ENCODE measurements at regions not wholly inside any gene's neighbourhood (a gene's known extent, or its start where the extent isn't known, plus 50 kb on each side); places are given as distances from the start of the nearest gene placed in this dataset.

DNA sequence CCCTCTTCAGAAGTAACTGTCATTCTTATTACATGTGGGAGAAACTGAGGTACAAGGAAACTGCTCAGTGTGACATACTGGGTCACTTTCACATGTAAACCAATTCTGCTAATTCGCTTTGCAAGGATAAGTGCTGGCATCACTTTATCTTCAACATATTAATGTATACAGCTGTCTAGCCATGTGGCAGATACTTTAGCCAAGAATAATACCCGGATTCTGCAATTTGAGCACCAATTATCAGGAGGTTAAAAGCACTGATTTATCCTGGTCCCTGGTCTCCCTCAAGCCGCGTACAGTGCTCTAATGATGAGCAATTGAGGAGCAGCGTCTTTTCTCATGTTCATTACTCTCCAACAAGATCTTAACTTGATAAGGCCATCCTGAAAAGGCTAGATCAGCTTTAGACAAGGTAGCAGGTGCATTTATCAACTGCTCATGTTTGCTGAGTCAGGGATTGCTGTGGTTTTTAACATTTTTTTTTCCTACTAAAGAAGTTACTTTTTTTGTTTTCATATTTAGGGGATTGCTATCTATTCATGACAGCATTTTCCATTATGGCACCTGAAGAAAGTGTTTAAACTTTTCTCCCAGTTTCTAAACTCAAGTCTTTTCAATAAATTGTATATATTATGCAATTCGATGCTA is 1066.3 kb upstream of the MAP3K7 start:
- Mint-ChIP-seq H3K27me3 (no peaks in the 10 kb centered on the region), H3K4me3 (no peak overlapping the region), H3K27ac (no peak overlapping the region), H3K36me3 (no peaks in the 10 kb centered on the region), H3K4me1 (no peaks in the 10 kb centered on the region), H3K9me3 (no peaks in the 10 kb centered on the region)
- ATAC-seq: no peak

DNA sequence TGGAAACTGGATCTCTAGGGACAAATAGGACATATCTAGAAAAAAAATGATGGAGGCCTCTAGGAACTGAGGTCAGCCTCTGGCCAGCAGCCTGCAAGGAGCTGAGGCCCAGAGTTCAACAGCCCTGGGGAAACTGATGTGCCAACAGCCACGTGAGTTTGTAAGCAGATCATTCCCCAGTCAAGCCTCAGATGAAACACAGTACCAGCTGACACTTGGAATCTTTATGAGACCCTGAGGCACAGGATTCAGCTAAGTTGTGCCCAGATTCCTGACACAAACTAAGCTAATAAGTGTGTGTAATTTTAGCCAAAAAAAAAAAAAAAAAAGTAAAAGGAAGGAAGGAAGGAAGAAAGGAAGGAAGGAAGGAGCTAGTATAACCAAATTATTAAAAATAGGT is 1059.8 kb upstream of the MAP3K7 start:
- Mint-ChIP-seq H3K27me3 (no peaks in the 10 kb centered on the region), H3K36me3 (no peaks in the 10 kb centered on the region), H3K4me1 (no peaks in the 10 kb centered on the region), H3K9me3 (peaks cover under 1% of the 10 kb centered on the region), H3K4me3 (no peak overlapping the region), H3K27ac (no peak overlapping the region)
- no peak for ATAC-seq

DNA sequence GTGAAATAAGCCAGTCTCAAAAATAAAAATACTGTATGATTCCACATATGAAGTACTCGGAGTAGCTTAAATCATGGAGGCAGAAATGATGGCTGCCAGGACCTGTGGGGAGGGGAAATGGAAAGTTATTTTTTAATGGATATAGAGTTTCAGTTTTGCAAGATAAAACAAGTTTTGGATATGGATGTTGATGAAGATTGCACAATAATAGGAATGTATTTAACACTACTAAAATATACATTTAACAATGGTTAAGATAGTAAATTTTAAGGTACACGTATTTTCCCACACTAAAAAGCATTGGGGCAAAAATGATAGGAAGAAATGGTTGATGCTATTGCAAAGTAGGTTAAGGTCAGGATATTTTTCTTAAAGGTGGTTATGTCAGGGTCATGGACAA is 1058.9 kb upstream of the MAP3K7 start:
- no peak overlapping the region for H3K27ac Mint-ChIP-seq
- H3K4me1 Mint-ChIP-seq: no peaks in the 10 kb centered on the region
- no peaks in the 10 kb centered on the region for H3K27me3 Mint-ChIP-seq
- peaks cover 2% of the 10 kb centered on the region for H3K9me3 Mint-ChIP-seq
- no peak overlapping the region for H3K4me3 Mint-ChIP-seq
- ATAC-seq: no peak
- H3K36me3 Mint-ChIP-seq: no peaks in the 10 kb centered on the region

DNA sequence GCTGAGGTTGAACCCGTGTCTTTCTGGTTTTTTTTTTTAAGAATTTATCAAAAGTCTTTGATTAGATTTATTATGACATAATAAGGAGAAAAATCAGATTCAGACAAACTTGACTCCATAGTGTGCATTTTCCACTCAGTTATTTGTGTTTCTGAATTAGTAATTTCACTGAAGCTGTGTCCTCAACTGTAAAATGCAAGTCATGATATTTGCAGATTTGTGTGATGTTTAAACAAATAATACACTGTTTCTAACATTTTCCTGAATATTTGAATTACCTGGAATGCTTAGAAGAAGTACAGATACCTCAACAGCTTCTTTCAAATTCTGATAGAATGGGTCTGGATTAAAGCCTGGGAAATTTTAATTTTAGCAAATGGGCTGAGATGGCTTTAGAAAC is 1050.3 kb upstream of the MAP3K7 start:
- ATAC-seq: no peak
- no peaks in the 10 kb centered on the region for H3K27me3 Mint-ChIP-seq
- no peaks in the 10 kb centered on the region for H3K4me1 Mint-ChIP-seq
- H3K9me3 Mint-ChIP-seq: peaks cover 6% of the 10 kb centered on the region
- H3K36me3 Mint-ChIP-seq: no peaks in the 10 kb centered on the region
- no peak overlapping the region for H3K27ac Mint-ChIP-seq
- no peak overlapping the region for H3K4me3 Mint-ChIP-seq

DNA sequence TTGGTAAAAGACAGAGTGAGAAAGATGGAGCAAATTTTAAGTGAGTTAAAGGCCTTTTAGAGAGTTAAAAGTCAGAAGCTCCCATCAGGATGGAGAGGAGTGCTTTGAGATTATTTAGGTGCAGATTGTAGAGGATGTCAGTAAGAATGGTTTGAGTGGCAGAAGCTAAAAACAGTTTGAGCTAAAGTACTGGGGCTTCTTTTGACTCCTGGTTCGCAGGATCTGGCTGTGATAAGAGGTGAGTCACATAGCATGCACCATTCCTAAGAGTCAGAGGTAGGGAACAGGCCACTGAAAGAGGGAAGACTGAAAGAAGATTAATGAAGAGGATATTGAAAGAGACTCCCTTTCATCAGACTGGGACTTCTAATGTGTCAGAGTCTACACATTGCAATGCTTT is 1047.9 kb upstream of the MAP3K7 start:
- Mint-ChIP-seq H3K27ac (no peak overlapping the region), H3K9me3 (peaks cover 5% of the 10 kb centered on the region), H3K4me1 (no peaks in the 10 kb centered on the region), H3K36me3 (no peaks in the 10 kb centered on the region), H3K27me3 (no peaks in the 10 kb centered on the region), H3K4me3 (no peak overlapping the region)
- ATAC-seq: no peak

DNA sequence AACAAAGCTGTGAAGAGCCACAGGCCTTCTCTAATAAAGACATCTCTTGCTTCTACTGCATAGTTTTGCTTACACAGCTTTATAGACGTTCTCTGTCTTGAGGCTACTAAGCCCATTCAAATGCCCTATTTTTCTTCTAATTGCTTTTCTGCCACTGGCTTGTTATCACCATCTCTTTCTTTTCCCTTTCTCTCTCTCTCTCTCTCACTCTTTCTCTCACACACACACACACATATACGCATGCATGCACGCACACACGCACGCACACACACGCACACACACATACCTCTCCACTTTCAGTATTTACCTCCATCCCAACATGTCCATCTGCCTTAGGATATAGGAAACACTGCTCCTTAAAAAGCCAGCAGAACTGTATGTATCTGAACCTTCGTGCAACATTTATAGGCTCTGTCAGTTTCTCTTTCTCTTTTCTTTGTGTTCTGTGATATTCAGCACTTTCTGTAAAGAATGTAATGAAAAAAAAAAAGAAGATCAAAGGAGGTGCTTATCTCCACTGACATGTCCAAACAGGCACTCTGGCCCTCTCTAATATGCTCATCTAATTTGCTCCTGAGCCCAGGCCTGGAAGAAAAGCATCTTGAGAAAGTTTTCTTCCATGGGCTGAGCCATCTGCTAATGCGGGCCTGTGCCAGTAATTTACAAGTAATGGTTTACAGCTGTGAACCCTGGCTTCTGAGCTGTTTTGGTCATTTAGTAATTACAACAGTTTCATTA is 1046.7 kb upstream of the MAP3K7 start:
- Mint-ChIP-seq H3K36me3 (no peaks in the 10 kb centered on the region), H3K27ac (no peak overlapping the region), H3K27me3 (no peaks in the 10 kb centered on the region), H3K9me3 (peaks cover 5% of the 10 kb centered on the region), H3K4me3 (no peak overlapping the region), H3K4me1 (no peaks in the 10 kb centered on the region)
- ATAC-seq: no peak

DNA sequence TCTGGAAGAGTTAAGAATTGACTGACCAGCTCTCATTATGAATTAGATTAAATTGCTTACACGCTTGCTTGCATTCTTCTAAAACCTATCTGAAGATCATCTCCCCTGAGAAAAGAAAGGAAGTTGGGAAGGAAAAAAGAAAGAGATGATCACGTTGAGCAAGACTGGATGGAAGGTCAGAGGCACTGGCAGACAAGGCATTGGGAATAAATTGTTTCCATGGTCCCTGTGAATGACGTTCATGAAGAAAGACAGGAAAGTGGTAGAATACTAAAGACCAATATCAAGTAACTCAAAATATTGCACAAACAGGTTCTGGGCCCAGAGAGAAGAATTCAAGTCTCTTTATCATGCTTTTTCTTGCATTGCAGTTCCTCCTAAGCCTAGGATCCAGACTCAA is 1045.4 kb upstream of the MAP3K7 start:
- Mint-ChIP-seq H3K27me3 (no peaks in the 10 kb centered on the region), H3K9me3 (peaks cover 5% of the 10 kb centered on the region), H3K36me3 (no peaks in the 10 kb centered on the region), H3K4me3 (no peak overlapping the region), H3K4me1 (no peaks in the 10 kb centered on the region), H3K27ac (no peak overlapping the region)
- no peak for ATAC-seq

DNA sequence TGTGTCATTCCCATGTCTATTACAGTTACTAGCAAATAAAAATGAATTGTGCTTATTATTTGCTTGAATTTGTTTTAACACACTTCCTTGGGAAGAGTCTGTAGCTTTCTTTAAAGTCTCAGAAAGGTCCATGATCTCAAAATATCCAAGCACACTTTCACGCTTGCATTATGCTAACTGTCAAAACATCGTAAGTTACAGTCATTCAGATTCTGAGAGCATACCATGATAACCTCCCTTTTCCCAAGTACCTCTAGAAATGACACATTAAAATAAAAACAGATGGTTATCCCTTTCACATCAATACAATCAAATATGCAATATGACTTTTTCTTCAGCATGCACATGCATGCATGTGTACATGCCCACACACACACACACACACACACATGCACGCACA is 1044.4 kb upstream of the MAP3K7 start:
- Mint-ChIP-seq H3K9me3 (peaks cover 5% of the 10 kb centered on the region), H3K27ac (no peak overlapping the region), H3K27me3 (no peaks in the 10 kb centered on the region), H3K36me3 (no peaks in the 10 kb centered on the region), H3K4me3 (no peak overlapping the region), H3K4me1 (no peaks in the 10 kb centered on the region)
- no peak for ATAC-seq

DNA sequence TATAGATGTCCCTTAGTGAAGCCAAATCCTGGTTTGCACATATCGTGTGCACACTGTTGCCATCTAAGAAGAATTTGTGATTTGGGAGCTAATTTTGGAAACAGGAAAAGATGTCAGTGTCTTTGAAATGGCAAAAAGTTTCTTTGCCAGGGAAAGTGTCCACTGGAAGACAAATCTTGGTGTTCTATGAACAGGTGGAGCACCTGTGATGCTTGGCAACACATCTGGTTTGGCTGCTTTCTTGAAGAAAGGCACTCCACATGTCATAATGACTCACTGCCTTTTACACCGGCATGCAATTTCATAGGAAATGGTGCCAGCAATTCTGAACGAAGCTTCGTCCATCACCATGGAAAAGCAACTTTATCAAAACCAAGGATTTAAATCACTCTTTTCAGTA is 1040.0 kb upstream of the MAP3K7 start:
- H3K4me1 Mint-ChIP-seq: no peaks in the 10 kb centered on the region
- H3K36me3 Mint-ChIP-seq: no peaks in the 10 kb centered on the region
- H3K27me3 Mint-ChIP-seq: no peaks in the 10 kb centered on the region
- no peak overlapping the region for H3K4me3 Mint-ChIP-seq
- no peak for ATAC-seq
- H3K27ac Mint-ChIP-seq: no peak overlapping the region
- H3K9me3 Mint-ChIP-seq: no peaks in the 10 kb centered on the region

DNA sequence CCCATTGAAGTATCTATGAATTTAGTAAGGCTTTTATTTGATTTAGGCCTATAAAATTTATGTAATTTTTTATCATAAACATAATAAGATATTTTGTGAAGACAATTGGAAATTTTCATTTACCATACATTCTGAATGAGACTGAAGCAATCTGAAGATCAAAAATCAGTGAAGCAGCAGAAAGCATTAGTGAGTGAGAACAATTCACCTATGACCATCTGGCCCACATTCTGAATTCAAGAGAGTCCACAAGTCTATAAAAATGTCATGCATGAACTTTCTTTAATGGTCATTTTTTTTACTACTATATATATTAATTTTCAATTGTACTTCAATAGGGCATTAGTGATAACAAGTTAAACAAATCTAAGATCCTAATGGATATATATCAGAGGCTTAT is 1026.6 kb upstream of the MAP3K7 start:
- H3K36me3 Mint-ChIP-seq: no peaks in the 10 kb centered on the region
- H3K27ac Mint-ChIP-seq: no peak overlapping the region
- no peak overlapping the region for H3K4me3 Mint-ChIP-seq
- no peak for ATAC-seq
- peaks cover 4% of the 10 kb centered on the region for H3K9me3 Mint-ChIP-seq
- no peaks in the 10 kb centered on the region for H3K4me1 Mint-ChIP-seq
- no peaks in the 10 kb centered on the region for H3K27me3 Mint-ChIP-seq

DNA sequence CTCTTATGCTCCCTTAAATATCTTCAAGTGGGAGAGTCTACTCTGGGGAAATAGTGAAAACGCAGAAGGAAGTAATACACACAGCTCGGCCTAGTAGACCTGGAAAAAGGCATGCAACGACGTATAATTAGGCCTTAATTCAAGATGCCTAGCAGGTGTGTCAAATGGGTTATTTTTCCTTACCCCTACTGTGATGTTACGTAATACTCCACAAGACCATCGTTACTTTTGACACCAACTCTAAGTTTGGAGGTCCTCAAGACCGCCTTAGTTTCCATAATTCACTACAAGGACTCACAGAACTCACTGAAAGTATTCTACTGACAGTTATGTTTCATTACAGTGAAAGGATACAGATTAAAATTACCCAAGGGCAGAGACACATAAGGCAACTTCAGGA is 1024.3 kb upstream of the MAP3K7 start:
- no peaks in the 10 kb centered on the region for H3K27me3 Mint-ChIP-seq
- no peak for ATAC-seq
- H3K4me3 Mint-ChIP-seq: no peak overlapping the region
- no peak overlapping the region for H3K27ac Mint-ChIP-seq
- no peaks in the 10 kb centered on the region for H3K9me3 Mint-ChIP-seq
- no peaks in the 10 kb centered on the region for H3K4me1 Mint-ChIP-seq
- no peaks in the 10 kb centered on the region for H3K36me3 Mint-ChIP-seq

DNA sequence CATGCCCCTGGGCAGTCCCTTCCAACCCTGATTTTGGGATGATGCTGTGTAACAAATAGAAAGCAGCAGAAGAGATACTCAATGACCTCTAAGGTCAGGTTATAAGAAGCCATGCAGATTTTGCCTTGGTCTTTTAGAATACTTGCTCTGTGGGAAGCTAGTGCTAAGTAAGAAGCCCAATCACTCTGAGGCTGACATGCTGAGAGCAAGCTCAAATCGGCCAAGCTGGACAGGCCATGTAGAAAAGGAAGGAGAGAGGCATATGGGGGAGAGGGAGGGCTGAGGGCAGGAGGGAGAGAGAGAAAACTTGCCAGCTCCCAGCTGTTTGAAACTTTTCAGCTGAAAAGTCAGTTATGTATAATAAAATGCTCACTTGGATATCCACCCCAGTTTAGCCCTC is 1021.6 kb upstream of the MAP3K7 start:
- Mint-ChIP-seq H3K4me1 (no peaks in the 10 kb centered on the region), H3K27ac (no peak overlapping the region), H3K9me3 (no peaks in the 10 kb centered on the region), H3K4me3 (no peak overlapping the region), H3K36me3 (no peaks in the 10 kb centered on the region), H3K27me3 (no peaks in the 10 kb centered on the region)
- no peak for ATAC-seq

DNA sequence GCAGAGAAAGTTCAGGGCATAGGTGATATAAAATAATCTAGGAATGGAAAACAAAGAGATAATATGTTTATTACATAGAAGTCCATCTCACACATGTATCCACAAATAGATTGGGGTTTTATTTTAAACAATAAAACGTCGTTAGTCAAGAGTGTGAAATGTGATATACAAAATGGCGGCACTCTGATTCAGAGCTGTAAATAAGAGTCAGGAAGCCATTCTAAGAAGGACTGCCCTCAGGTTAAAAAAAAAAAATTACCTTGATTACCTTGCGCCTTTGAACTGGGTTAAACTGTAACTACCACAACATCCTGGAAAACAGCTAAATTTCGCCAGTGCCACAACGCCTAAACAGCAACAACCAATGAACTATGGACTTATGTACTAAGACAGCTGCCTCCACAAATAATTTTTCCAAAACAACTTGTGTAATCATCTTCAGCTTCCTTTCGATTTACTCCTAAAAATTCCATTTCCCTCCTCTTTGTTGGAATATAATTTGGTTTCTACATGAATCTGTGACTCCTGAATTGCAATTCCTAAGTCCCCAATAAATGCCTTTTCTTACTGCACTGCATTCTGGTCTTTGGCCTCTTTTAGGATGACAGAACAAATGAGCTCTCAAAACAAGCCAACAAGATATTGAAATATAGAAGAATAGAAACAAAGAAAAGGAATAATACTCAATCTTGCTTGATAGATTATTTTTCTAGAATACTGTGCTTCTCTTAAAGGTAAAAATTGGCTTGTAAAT is 1019.5 kb upstream of the MAP3K7 start:
- Mint-ChIP-seq H3K27ac (no peak overlapping the region), H3K9me3 (no peaks in the 10 kb centered on the region), H3K4me1 (no peaks in the 10 kb centered on the region), H3K27me3 (no peaks in the 10 kb centered on the region), H3K36me3 (no peaks in the 10 kb centered on the region), H3K4me3 (no peak overlapping the region)
- ATAC-seq: no peak

DNA sequence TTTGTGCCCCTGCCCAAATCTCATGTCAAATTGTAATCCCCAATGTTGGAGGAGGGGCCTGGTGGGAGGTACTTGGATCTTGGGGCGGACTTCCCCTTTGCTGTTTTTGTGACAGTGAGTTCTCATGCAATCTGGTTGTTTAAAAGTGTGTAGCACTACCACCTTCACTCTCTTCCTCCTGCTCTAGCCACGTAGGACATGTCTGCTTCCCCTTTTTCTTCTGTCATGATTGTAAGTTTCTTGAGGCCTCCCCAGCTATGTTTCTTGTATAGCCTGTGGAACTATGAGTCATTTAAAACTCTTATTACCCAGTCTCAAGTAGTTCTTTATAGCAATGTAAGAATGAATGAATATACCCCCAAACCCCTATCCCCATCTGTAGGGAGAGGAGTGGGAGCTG is 1013.7 kb upstream of the MAP3K7 start:
- ATAC-seq: no peak
- Mint-ChIP-seq H3K27me3 (no peaks in the 10 kb centered on the region), H3K4me1 (no peaks in the 10 kb centered on the region), H3K27ac (no peak overlapping the region), H3K9me3 (no peaks in the 10 kb centered on the region), H3K36me3 (no peaks in the 10 kb centered on the region), H3K4me3 (no peak overlapping the region)

DNA sequence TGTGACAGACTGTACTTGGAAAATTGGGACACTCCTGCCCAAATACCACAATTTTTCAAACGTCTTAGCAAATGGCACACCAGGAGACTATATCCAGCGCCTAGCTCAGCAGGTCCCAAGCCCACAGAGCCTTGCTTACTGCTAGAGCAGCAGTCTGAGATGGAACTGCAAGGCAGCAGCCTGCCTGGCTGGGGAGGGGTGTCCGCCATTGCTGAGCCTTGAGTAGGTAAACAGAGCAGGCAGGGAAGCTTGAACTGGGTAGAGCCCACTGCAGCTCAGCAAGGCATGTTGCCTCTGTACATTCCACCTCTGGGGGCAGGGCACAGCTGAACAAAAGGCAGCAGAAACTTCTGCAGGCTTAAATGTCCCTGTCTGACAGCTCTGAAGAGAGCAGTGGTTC is 1003.3 kb upstream of the MAP3K7 start:
- H3K27ac Mint-ChIP-seq: no peak overlapping the region
- H3K27me3 Mint-ChIP-seq: no peaks in the 10 kb centered on the region
- ATAC-seq: no peak
- no peaks in the 10 kb centered on the region for H3K4me1 Mint-ChIP-seq
- peaks cover 8% of the 10 kb centered on the region for H3K9me3 Mint-ChIP-seq
- H3K4me3 Mint-ChIP-seq: no peak overlapping the region
- no peaks in the 10 kb centered on the region for H3K36me3 Mint-ChIP-seq

DNA sequence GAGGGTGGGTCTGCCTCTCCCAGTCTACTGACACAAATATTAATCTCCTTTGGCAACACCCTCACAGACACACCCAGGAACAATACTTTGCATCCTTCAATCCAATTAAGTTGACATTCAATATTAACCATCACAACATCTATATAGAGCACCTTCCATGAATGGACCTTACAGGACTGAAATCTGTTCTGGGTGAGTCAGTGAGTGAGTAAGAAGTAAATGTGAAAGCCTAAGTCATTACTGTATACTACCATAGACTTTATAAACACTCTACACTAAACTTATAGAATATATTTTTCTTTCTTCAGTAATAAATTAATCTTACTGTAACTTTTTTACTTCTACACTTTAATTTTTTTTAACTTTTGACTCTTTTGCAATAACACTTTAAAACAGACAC is 993.8 kb upstream of the MAP3K7 start:
- no peak for ATAC-seq
- Mint-ChIP-seq H3K36me3 (no peaks in the 10 kb centered on the region), H3K9me3 (peaks cover 3% of the 10 kb centered on the region), H3K27ac (no peak overlapping the region), H3K27me3 (no peaks in the 10 kb centered on the region), H3K4me1 (no peaks in the 10 kb centered on the region), H3K4me3 (no peak overlapping the region)
